ENCODE measurements at regions not wholly inside any gene's neighbourhood (a gene's known extent, or its start where the extent isn't known, plus 50 kb on each side); places are given as distances from the start of the nearest gene placed in this dataset.

DNA sequence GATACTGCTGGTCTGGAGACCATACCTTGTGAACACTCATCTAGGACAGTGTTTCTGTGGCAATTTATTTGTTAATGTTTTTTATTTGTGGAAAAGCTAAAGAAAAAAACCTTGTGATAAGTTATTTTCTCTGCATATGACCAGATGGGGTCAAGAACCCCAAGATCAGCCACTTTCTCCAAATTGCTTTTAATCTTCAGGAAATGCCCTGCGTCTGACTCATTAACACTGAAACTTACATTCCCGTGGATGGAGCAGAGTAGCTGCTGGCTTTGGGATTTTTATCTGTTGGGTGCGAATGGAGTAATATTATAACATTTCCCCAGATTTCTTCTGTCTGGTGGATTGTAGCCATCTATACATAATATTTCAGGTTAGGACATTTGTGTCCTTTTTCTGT, 444.5 kb downstream of the SH3GL2 start:
- Histone ChIP-seq H3K9me3 (ENCODE audit: control insufficient read depth, insufficient read depth, low read length) (no peaks in the 10 kb centered on the region), H3K9me1 (ENCODE audit: insufficient read depth, low read length) (no peaks in the 10 kb centered on the region), H4K91ac (ENCODE audit: insufficient read depth, low read depth, low read length) (no peak overlapping the region), H3K79me1 (ENCODE audit: low read depth in 1 of 2, low read length in 2 of 2) (no peaks in the 10 kb centered on the region), H2AFZ (replicated peaks; ENCODE audit: low read length, poor library complexity) (no peak overlapping the region), H3K14ac (replicated peaks; ENCODE audit: low read depth, low read length) (no peak overlapping the region), H3K4me2 (ENCODE audit: low read depth, low read length) (no peak overlapping the region), H3K36me3 (ENCODE audit: control insufficient read depth, insufficient read depth, low read length) (no peaks in the 10 kb centered on the region), H2BK5ac (ENCODE audit: low read depth, low read length, poor library complexity, severe bottlenecking) (no peak overlapping the region), H2BK15ac (ENCODE audit: low read depth, low read length) (no peak overlapping the region), H3K4me3 (ENCODE audit: insufficient read depth, low read depth, low read length) (no peak overlapping the region), H4K20me1 (ENCODE audit: insufficient read depth, low read length) (no peaks in the 10 kb centered on the region), H3K27me3 (ENCODE audit: control insufficient read depth, insufficient read depth, low read length) (no peaks in the 10 kb centered on the region), H3K9ac (ENCODE audit: low read depth, low read length) (no peak overlapping the region), H3K23ac (ENCODE audit: low read depth, low read length) (no peak overlapping the region), H2AK9ac (replicated peaks; ENCODE audit: low read depth, low read length, poor library complexity) (no peak overlapping the region), H2AK5ac (ENCODE audit: low read depth, low read length) (no peak overlapping the region), H4K8ac (ENCODE audit: low read depth in 2 of 2, low read length in 2 of 2) (no peak overlapping the region), H3K4ac (ENCODE audit: low read depth, low read length) (no peak overlapping the region), H3K56ac (ENCODE audit: extremely low read depth, insufficient read depth, low read length) (no peak overlapping the region), H2BK20ac (ENCODE audit: low read depth, low read length) (no peak overlapping the region), H4K5ac (ENCODE audit: low read depth, low read length) (no peak overlapping the region), H3K18ac (ENCODE audit: low read depth, low read length) (no peak overlapping the region), H3K27ac (ENCODE audit: insufficient read depth, low read length) (no peak overlapping the region), H2BK120ac (ENCODE audit: low read depth, low read length) (no peak overlapping the region), H3K4me1 (ENCODE audit: control insufficient read depth, insufficient read depth, low read length) (no peaks in the 10 kb centered on the region)
- no CpG with 5 or more reads among the region's 3 CpGs for WGBS, 2 experiments (ENCODE audit: extremely low coverage in 2 of 2, insufficient read length in 1 of 2)
- dilution Hi-C loops (cut with HindIII; ENCODE audit: low sequenced_read_pairs, unreplicated experiment), result no loop called here
- ChIA-PET CTCF (no interaction called here), POLR2A (ENCODE audit: unreplicated experiment) (interaction anchor here (0.6 kb wide), 1 partner anchor 25 kb away, joined by 3 read pairs; no protein-coding TSS in a partner anchor)
- no peak for TF ChIP-seq CEBPB (IDR thresholded peaks at IDR 0.05; ENCODE audit: low read depth, low read length)
- in situ Hi-C loops (cut with MboI; ENCODE audit: low sequenced_read_pairs), result no loop called here
- ATAC-seq (ENCODE audit: low read depth) (no peak), DNase-seq (no peak)
- no TSS peak for BruUV-seq (replicated peaks)
- intact Hi-C loops (cut with micrococcal nuclease), result no loop called here
